H1 (cell line): ENCODE measurements at regions not wholly inside any gene's neighbourhood (a gene's known extent, or its start where the extent isn't known, plus 50 kb on each side); places are given as distances from the start of the nearest gene placed in this dataset.

Experiments used
- CTCF ChIA-PET: fragments of 300-600 bp; sonication (Branson Sonifier 250); formaldehyde crosslinking; loops from one replicate; lab custom pipeline; 2021; ENCODE audit not compliant: partially characterized antibody; lab: Charles Lee
- POLR2A ChIA-PET: fragments of 300-600 bp; sonication (Branson Sonifier 250); formaldehyde crosslinking; loops from one replicate; lab custom pipeline; 2021; ENCODE audit warnings: inconsistent platforms; ENCODE audit not compliant: partially characterized antibody; lab: Charles Lee
- DNase-seq, 2 experiments: peaks; one replicate each; pipeline versions ENCODE4 v3.0.0 to v3.0.0-alpha.2; 2010 to 2022; ENCODE audit warnings: low spot score in 2 of 2, low read depth in 1 of 2, mixed read lengths in 1 of 2
- FAIRE-seq: peaks from 2 replicates; lab custom pipeline; 2011; peaks lifted over from hg19 to GRCh38; lab: Jason Lieb, UNC
- H2AFZ ChIP-seq: 2 replicates; pipeline ENCODE4 v1.8.1; 2012; ENCODE audit warnings: low read length, inconsistent platforms
- H2AK5ac ChIP-seq: 2 replicates; pipeline ENCODE4 v1.6.1; 2013; ENCODE audit warnings: low read depth, low read length
- H2BK120ac ChIP-seq: replicated peaks from 2 replicates; pipeline ENCODE3; 2013; ENCODE audit warnings: low read depth, low read length, inconsistent platforms
- H2BK12ac ChIP-seq: 2 replicates; pipeline ENCODE4 v1.6.1; 2013; ENCODE audit warnings: low read depth, low read length
- H2BK15ac ChIP-seq: 2 replicates; pipeline ENCODE4 v1.6.1; 2013; ENCODE audit warnings: low read length
- H2BK20ac ChIP-seq: 2 replicates; pipeline ENCODE4 v1.6.1; 2013; ENCODE audit warnings: low read length
- H2BK5ac ChIP-seq: 2 replicates; pipeline ENCODE4 v1.6.1; 2013; ENCODE audit warnings: low read depth, low read length
- H3K14ac ChIP-seq: 2 replicates; pipeline ENCODE4 v1.6.1; 2013; ENCODE audit warnings: inconsistent platforms; ENCODE audit not compliant: insufficient read length
- H3K18ac ChIP-seq: 2 replicates; pipeline ENCODE4 v1.6.1; 2013; ENCODE audit warnings: low read length; ENCODE audit errors: extremely low read depth
- H3K23ac ChIP-seq: 2 replicates; pipeline ENCODE4 v1.6.1; 2013; ENCODE audit warnings: inconsistent platforms; ENCODE audit not compliant: insufficient read length
- H3K23me2 ChIP-seq: 2 replicates; pipeline ENCODE4 v1.6.1; 2013; ENCODE audit warnings: low read depth, low read length
- H3K27ac ChIP-seq: 2 replicates; pipeline ENCODE4 v1.6.1; 2011; ENCODE audit warnings: low read depth, low read length, inconsistent platforms
- H3K27me3 ChIP-seq, 4 experiments: replicated peaks in 1 of 4; 1 replicate in 1 of 4; 2 replicates in 3 of 4; pipeline versions ENCODE4 v1.6.1 to v1.8.1; 2011 to 2013; ENCODE audit warnings: low read length in 3 of 4, mild to moderate bottlenecking in 3 of 4, inconsistent platforms in 2 of 4, mixed read lengths in 2 of 4, moderate library complexity in 1 of 4; ENCODE audit not compliant: control insufficient read depth in 3 of 4, insufficient read depth in 3 of 4; ENCODE audit errors: extremely low read depth in 1 of 4
- H3K36me3 ChIP-seq, 4 experiments: 2 replicates each; pipeline versions ENCODE4 v1.6.1 to v1.8.1; 2011 to 2013; ENCODE audit warnings: mild to moderate bottlenecking in 4 of 4, low read length in 3 of 4, moderate library complexity in 2 of 4, control low read depth in 1 of 4, inconsistent platforms in 1 of 4; ENCODE audit not compliant: insufficient read depth in 4 of 4, control insufficient read depth in 2 of 4
- H3K4ac ChIP-seq: replicated peaks from 2 replicates; pipeline ENCODE3; 2013; ENCODE audit warnings: low read length, low read depth, mixed read lengths, inconsistent platforms; ENCODE audit not compliant: insufficient read length
- H3K4me1 ChIP-seq, 4 experiments: replicated peaks in 1 of 4; 1 replicate in 1 of 4; 2 replicates in 3 of 4; pipeline versions ENCODE4 v1.6.1 to v1.8.1; 2011 to 2013; ENCODE audit warnings: low read length in 3 of 4, inconsistent platforms in 2 of 4, mixed read lengths in 1 of 4; ENCODE audit not compliant: insufficient read depth in 4 of 4, control insufficient read depth in 3 of 4
- H3K4me2 ChIP-seq, 2 experiments: 2 replicates each; pipeline versions ENCODE4 v1.6.1 to v1.8.1; 2011 to 2013; ENCODE audit warnings: low read depth in 2 of 2, low read length in 2 of 2, control low read depth in 1 of 2, inconsistent platforms in 1 of 2, mild to moderate bottlenecking in 1 of 2; ENCODE audit not compliant: insufficient read depth in 1 of 2
- H3K4me3 ChIP-seq, 4 experiments: fragments of 200-600, 300-600 bp in 1 of 4; sonication (generic), shearing (Covaris generic), sonication (Bioruptor Twin) in 1 of 4; 2 replicates each; pipeline versions ENCODE4 v1.5.1 to v1.8.1; 2011 to 2016; ENCODE audit warnings: low read length in 4 of 4, low read depth in 3 of 4, control low read depth in 2 of 4, inconsistent platforms in 2 of 4, mild to moderate bottlenecking in 2 of 4, mixed read lengths in 1 of 4, moderate library complexity in 1 of 4; ENCODE audit not compliant: insufficient read depth in 2 of 4; ENCODE audit errors: extremely low read depth in 1 of 4
- H3K56ac ChIP-seq: replicated peaks from 2 replicates; pipeline ENCODE3; 2013; ENCODE audit warnings: low read depth, mild to moderate bottlenecking, mixed read lengths, low read length, inconsistent platforms; ENCODE audit not compliant: insufficient read length
- H3K79me1 ChIP-seq: 2 replicates; pipeline ENCODE4 v1.6.1; 2013; ENCODE audit warnings: low read depth, low read length, control low read depth
- H3K79me2 ChIP-seq, 2 experiments: 2 replicates each; pipeline versions ENCODE4 v1.6.1 to v1.8.1; 2012 to 2013; ENCODE audit warnings: low read length in 2 of 2, mild to moderate bottlenecking in 2 of 2, inconsistent platforms in 1 of 2; ENCODE audit not compliant: insufficient read depth in 2 of 2, control insufficient read depth in 1 of 2
- H3K9ac ChIP-seq, 4 experiments: replicated peaks in 1 of 4; 1 replicate in 1 of 4; 2 replicates in 3 of 4; pipeline versions ENCODE4 v1.6.1 to v1.8.1; 2011 to 2013; ENCODE audit warnings: low read depth in 3 of 4, low read length in 3 of 4, control low read depth in 2 of 4, mild to moderate bottlenecking in 2 of 4, moderate library complexity in 2 of 4, inconsistent platforms in 1 of 4; ENCODE audit errors: extremely low read depth in 1 of 4
- H3K9me3 ChIP-seq, 2 experiments: 2 replicates each; pipeline versions ENCODE4 v1.6.1 to v1.8.1; 2012 to 2013; ENCODE audit warnings: mild to moderate bottlenecking in 2 of 2, moderate library complexity in 2 of 2, control low read depth in 1 of 2, inconsistent platforms in 1 of 2, low read depth in 1 of 2, low read length in 1 of 2, mixed read lengths in 1 of 2; ENCODE audit not compliant: insufficient read depth in 2 of 2
- H4K20me1 ChIP-seq, 2 experiments: replicated peaks in 1 of 2; 2 replicates each; pipeline versions ENCODE3 to v1.8.1; 2011 to 2013; ENCODE audit warnings: inconsistent platforms in 2 of 2, low read length in 2 of 2, mild to moderate bottlenecking in 1 of 2; ENCODE audit not compliant: insufficient read depth in 2 of 2, control insufficient read depth in 1 of 2
- H4K5ac ChIP-seq: 2 replicates; pipeline ENCODE4 v1.6.1; 2013; ENCODE audit warnings: low read length, low read depth, mixed read lengths, inconsistent platforms; ENCODE audit not compliant: insufficient read length
- H4K8ac ChIP-seq: 2 replicates; pipeline ENCODE4 v1.8.0; 2013; ENCODE audit warnings: mild to moderate bottlenecking, moderate library complexity, low read length, inconsistent platforms; ENCODE audit not compliant: insufficient read depth; ENCODE audit errors: extremely low read depth
- H4K91ac ChIP-seq: replicated peaks from 2 replicates; pipeline ENCODE3; 2013; ENCODE audit warnings: low read length, mixed read lengths, inconsistent platforms; ENCODE audit not compliant: insufficient read length
- CREB1 ChIP-seq: IDR thresholded peaks from 2 replicates; pipeline ENCODE4 v1.6.1; 2012; ENCODE audit warnings: inconsistent platforms
- FOSL1 ChIP-seq: IDR thresholded peaks from 2 replicates; pipeline ENCODE4 v1.6.1; 2011; ENCODE audit warnings: mild to moderate bottlenecking, low read depth, low read length, moderate library complexity; ENCODE audit not compliant: insufficient read depth
- HDAC6 ChIP-seq: IDR thresholded peaks from one replicate; pipeline ENCODE4 v1.7.1; 2012; ENCODE audit warnings: low read depth, mild to moderate bottlenecking, inconsistent platforms, low read length, moderate library complexity
- SIN3A ChIP-seq, 2 experiments: IDR thresholded peaks in 1 of 2; conservative IDR thresholded peaks in 1 of 2; 2 replicates each; pipeline ENCODE4 v1.6.1; 2011 to 2012; ENCODE audit warnings: low read length in 2 of 2, improper control_type of control experiment in 1 of 2, low read depth in 1 of 2, mild to moderate bottlenecking in 1 of 2
- SRF ChIP-seq: IDR thresholded peaks from 2 replicates; pipeline ENCODE4 v1.6.1; 2011; ENCODE audit warnings: mild to moderate bottlenecking, low read depth, low read length, moderate library complexity
- TCF12 ChIP-seq: IDR thresholded peaks from 2 replicates; pipeline ENCODE4 v1.6.1; 2011; ENCODE audit warnings: low read depth, mild to moderate bottlenecking, low read length
- WGBS, 2 experiments: shearing (Covaris generic) in 1 of 2; methylation state at CpG; one replicate each; pipeline versions ENCODE4 v1.1.6 to v1.1.7; 2013 to 2015; ENCODE audit warnings: low lambda C conversion rate in 2 of 2, mixed read lengths in 2 of 2, inconsistent platforms in 1 of 2, low coverage in 1 of 2, missing lambda C conversion rate in 1 of 2; ENCODE audit not compliant: insufficient replicate concordance in 2 of 2, insufficient coverage in 1 of 2, insufficient read length in 1 of 2; ENCODE audit errors: extremely low coverage in 1 of 2, missing lambda C conversion rate in 1 of 2; 5-methylcytosine and 5-hydroxymethylcytosine counted together

DNA sequence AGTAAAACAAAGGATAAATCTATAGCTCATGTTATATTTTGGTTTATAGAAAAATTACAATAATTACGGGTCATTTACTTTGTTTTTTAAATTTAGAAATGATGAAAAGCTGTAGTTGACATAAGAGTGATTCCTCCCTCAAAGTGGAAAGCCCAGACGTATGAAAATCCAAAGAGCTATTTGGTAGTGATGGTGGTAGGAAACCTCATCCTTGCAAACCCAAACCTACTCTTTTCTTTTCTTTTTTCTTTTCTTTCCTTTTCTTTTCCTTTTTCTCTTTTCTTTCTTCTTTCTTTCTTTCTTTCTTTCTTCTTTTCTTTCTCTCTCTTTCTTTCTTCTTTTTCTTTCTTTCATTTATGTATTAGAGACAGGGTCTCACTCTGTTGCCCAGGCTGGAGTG lies 190.3 kb upstream of the RASSF8 start:
- Histone ChIP-seq H3K9ac (no peak overlapping the region), H3K18ac (no peak overlapping the region), H2BK120ac (no peak overlapping the region), H3K4ac (no peak overlapping the region), H4K8ac (no peak overlapping the region), H3K23me2 (no peaks in the 10 kb centered on the region), H3K79me2 (no peaks in the 10 kb centered on the region), H2BK20ac (no peak overlapping the region), H4K20me1 (no peaks in the 10 kb centered on the region), H3K9me3 (no peaks in the 10 kb centered on the region), H2BK15ac (no peak overlapping the region), H3K27ac (no peak overlapping the region), H3K27me3 (no peaks in the 10 kb centered on the region), H3K79me1 (no peaks in the 10 kb centered on the region), H2BK5ac (no peak overlapping the region), H2BK12ac (no peak overlapping the region), H3K14ac (no peak overlapping the region), H3K4me3 (no peak overlapping the region), H3K4me1 (no peaks in the 10 kb centered on the region; a peak in 1 of 7 replicates), H3K23ac (no peak overlapping the region), H3K56ac (no peak overlapping the region), H3K36me3 (no peaks in the 10 kb centered on the region), H4K91ac (no peak overlapping the region), H2AK5ac (no peak overlapping the region), H2AFZ (no peak overlapping the region), H3K4me2 (no peak overlapping the region), H4K5ac (no peak overlapping the region)
- 89% methylated on average over 2 of the region's 2 CpGs; no CpG with 5 or more reads in 1 of the 2 experiments for WGBS, 2 experiments
- CTCF ChIA-PET, result interaction anchor here (0.6 to 0.7 kb wide), 2 partner anchors 115 to 951 kb away, joined by 3 read pairs; no protein-coding TSS in a partner anchor
- no peak for FAIRE-seq
- POLR2A ChIA-PET, result no interaction called here
- no peak for DNase-seq
- TF ChIP-seq CREB1 (no peak), SRF (no peak), SIN3A (conservative IDR thresholded peaks at IDR 0.05 in 1 of 2, IDR thresholded peaks at IDR 0.05 in 1 of 2; ENCODE audit: low read depth in 1 of 2, low read length in 2 of 2) (no peak), TCF12 (no peak), FOSL1 (no peak), HDAC6 (no peak)
